Loucy (cell line): ENCODE measurements at regions not wholly inside any gene's neighbourhood (a gene's known extent, or its start where the extent isn't known, plus 50 kb on each side); places are given as distances from the start of the nearest gene placed in this dataset.

Experiments used
- H2AFZ ChIP-seq: fragments of 200-600 bp; sonication (generic); 2 replicates; pipeline ENCODE4 v1.6.0; 2016; ENCODE audit warnings: antibody characterized with exemption, mild to moderate bottlenecking, low read length, moderate library complexity
- H3F3A ChIP-seq: fragments of 200-600 bp; 2 replicates; pipeline ENCODE4 v1.6.0; 2016; ENCODE audit warnings: antibody characterized with exemption, low read depth, mild to moderate bottlenecking
- H3K27me3 ChIP-seq: fragments of 200-600 bp; sonication (generic); 2 replicates; pipeline ENCODE4 v1.6.1; 2014; ENCODE audit warnings: low read length, mild to moderate bottlenecking; ENCODE audit not compliant: insufficient read depth, poor library complexity, severe bottlenecking
- H3K36me3 ChIP-seq: fragments of 200-600 bp; sonication (generic); 2 replicates; pipeline ENCODE4 v1.6.1; 2016; ENCODE audit warnings: low read length; ENCODE audit not compliant: insufficient read depth
- H3K4me1 ChIP-seq: fragments of 200-600 bp; sonication (generic); 2 replicates; pipeline ENCODE4 v1.5.1; 2014; ENCODE audit warnings: low read length, mild to moderate bottlenecking; ENCODE audit not compliant: insufficient read depth, poor library complexity, severe bottlenecking
- H3K4me2 ChIP-seq: fragments of 200-600 bp; sonication (generic); 2 replicates; pipeline ENCODE4 v1.6.0; 2014; ENCODE audit warnings: antibody characterized with exemption, low read length, low read depth, mild to moderate bottlenecking; ENCODE audit not compliant: poor library complexity, severe bottlenecking
- H3K4me3 ChIP-seq: fragments of 200-600 bp; sonication (generic); 2 replicates; pipeline ENCODE4 v1.5.1; 2014; ENCODE audit warnings: low read length, mild to moderate bottlenecking, mixed read lengths; ENCODE audit not compliant: poor library complexity, severe bottlenecking
- H3K79me2 ChIP-seq: fragments of 200-600 bp; sonication (generic); 2 replicates; pipeline ENCODE4 v1.6.1; 2014; ENCODE audit warnings: low read length; ENCODE audit not compliant: insufficient read depth
- H3K9ac ChIP-seq: fragments of 200-600 bp; sonication (generic); 2 replicates; pipeline ENCODE4 v1.6.0; 2014; ENCODE audit warnings: mild to moderate bottlenecking, low read depth, low read length, moderate library complexity; ENCODE audit not compliant: poor library complexity, severe bottlenecking
- H3K9me2 ChIP-seq: fragments of 200-600 bp; sonication (generic); replicated peaks from 2 replicates; pipeline ENCODE4 v1.6.1; 2016; ENCODE audit warnings: low read depth, low read length, mixed read lengths
- H3K9me3 ChIP-seq: fragments of 200-600 bp; sonication (generic); 2 replicates; pipeline ENCODE4 v1.6.1; 2014; ENCODE audit warnings: mild to moderate bottlenecking, antibody characterized with exemption, low read length, low read depth; ENCODE audit not compliant: insufficient read depth
- H4K20me1 ChIP-seq: fragments of 200-600 bp; sonication (generic); 2 replicates; pipeline ENCODE4 v1.6.0; 2014; ENCODE audit warnings: antibody characterized with exemption, low read length, mild to moderate bottlenecking; ENCODE audit not compliant: insufficient read depth, poor library complexity, severe bottlenecking
- EZH2phosphoT487 ChIP-seq: fragments of 200-600 bp; IDR thresholded peaks from 2 replicates; pipeline ENCODE4 v1.6.1; 2018; ENCODE audit warnings: antibody characterized with exemption, mild to moderate bottlenecking, moderate library complexity, borderline replicate concordance
- TF ChIP-seq, protein P1 (sequence below): fragments of 200-600 bp; sonication (generic); conservative IDR thresholded peaks from 2 replicates; pipeline ENCODE4 v1.5.1; 2014; ENCODE audit warnings: mild to moderate bottlenecking, antibody characterized with exemption, low read length

DNA sequence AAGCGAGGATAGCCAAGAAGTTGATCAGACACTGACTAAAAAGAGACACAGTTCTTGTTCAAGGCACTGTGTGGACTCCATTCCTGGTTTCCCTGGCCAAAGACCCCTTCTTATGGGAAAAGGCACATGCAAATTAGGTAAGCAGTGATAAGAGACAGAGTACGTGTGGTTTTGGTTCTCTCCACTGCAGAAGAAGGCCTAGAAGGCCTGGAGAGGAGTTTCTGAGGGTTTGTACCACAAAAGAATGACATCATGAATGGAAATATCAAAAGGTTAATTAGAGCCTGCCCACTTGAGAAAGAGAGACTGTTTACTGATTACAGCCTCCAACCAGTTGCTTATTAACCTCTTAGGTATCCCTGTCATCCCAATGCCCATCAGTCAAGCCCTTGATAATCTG is 137.5 kb downstream of the ZNF365 start:
- Histone ChIP-seq H3K9ac (no peak overlapping the region), H3F3A (no peaks in the 10 kb centered on the region; the same call in 1 of the 2 replicates), H3K4me3 (no peak overlapping the region), H3K36me3 (no peaks in the 10 kb centered on the region), H3K27me3 (no peaks in the 10 kb centered on the region), H3K4me1 (no peaks in the 10 kb centered on the region), H4K20me1 (no peaks in the 10 kb centered on the region), H2AFZ (no peak overlapping the region), H3K9me2 (no peaks in the 10 kb centered on the region), H3K9me3 (no peaks in the 10 kb centered on the region), H3K79me2 (no peaks in the 10 kb centered on the region), H3K4me2 (no peak overlapping the region)
- TF ChIP-seq, protein P1, sequence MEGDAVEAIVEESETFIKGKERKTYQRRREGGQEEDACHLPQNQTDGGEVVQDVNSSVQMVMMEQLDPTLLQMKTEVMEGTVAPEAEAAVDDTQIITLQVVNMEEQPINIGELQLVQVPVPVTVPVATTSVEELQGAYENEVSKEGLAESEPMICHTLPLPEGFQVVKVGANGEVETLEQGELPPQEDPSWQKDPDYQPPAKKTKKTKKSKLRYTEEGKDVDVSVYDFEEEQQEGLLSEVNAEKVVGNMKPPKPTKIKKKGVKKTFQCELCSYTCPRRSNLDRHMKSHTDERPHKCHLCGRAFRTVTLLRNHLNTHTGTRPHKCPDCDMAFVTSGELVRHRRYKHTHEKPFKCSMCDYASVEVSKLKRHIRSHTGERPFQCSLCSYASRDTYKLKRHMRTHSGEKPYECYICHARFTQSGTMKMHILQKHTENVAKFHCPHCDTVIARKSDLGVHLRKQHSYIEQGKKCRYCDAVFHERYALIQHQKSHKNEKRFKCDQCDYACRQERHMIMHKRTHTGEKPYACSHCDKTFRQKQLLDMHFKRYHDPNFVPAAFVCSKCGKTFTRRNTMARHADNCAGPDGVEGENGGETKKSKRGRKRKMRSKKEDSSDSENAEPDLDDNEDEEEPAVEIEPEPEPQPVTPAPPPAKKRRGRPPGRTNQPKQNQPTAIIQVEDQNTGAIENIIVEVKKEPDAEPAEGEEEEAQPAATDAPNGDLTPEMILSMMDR, result no peak
- TF ChIP-seq EZH2phosphoT487, result no peak

DNA sequence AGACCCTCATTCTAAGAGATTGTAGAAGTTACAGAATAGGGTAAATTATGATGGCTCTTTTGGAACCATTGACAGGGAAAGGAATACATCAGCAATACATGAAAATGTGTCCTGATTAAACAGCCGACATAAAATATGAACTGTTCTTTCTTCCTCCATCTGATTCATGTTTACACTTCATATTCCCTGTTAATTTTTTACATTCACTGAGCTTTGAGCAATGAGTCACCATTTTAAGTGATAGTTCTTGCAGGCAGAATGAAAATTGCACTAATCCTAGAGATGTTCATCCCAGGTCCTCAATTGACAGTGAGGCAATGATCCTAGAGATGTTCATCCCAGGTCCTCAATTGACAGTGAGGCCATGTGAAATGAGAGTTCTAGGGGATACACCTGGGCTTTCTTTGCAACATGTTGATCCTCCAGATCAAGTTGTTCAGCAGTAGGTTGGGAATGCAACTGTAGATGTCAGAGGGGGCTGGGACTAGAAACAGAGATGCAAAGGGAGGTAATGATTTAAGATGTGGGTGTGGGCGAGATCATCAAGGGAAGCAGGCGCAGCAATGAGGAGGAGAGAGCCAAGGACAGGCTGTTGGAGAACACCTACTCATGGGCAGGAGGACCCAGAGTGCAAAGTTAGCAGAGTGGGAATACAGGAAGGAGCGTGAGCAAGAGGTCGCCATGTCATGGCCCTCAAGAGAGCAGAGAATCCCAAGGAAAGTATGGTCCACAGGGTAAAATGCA is 138.7 kb downstream of the ZNF365 start:
- Histone ChIP-seq H2AFZ (no peak overlapping the region), H3K79me2 (no peaks in the 10 kb centered on the region), H3K4me1 (no peaks in the 10 kb centered on the region), H3K9me3 (no peaks in the 10 kb centered on the region), H3K4me2 (no peak overlapping the region), H4K20me1 (no peaks in the 10 kb centered on the region), H3K9me2 (no peaks in the 10 kb centered on the region), H3F3A (no peaks in the 10 kb centered on the region; the same call in 1 of the 2 replicates), H3K4me3 (no peak overlapping the region), H3K9ac (no peak overlapping the region), H3K36me3 (no peaks in the 10 kb centered on the region), H3K27me3 (no peaks in the 10 kb centered on the region)
- TF ChIP-seq, protein P1, result no peak
- no peak for TF ChIP-seq EZH2phosphoT487

DNA sequence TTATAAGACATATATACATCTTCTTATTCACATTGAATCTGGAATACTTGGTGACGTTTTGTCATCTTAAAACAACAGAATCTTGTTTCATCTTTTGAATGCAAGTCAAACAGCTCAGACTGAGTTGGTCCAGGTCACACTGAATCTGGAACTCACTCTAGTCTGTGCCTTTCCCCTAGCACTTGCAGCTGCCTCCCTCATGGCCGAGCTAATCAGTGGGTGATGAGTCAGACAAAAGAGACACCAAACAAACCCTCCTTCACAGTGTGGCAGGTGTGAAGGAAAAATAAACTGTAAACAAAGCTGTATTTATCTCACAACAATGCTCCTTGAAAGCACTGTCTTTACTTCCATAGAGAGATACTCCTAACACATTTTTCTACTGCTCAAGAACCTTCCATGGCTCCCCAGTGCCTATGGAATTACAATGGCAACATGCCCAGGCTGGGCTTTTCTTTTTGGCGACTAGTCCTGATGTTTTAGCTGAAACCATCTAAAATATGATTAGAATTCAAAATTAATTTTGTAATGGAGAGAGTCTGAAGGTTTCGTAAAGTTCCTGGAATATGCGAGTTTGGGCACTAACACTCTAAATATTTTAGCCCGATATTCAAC is 140.0 kb downstream of the ZNF365 start:
- Histone ChIP-seq H3K36me3 (no peaks in the 10 kb centered on the region), H2AFZ (no peak overlapping the region), H3K9me3 (no peaks in the 10 kb centered on the region), H3K9ac (no peak overlapping the region), H3K27me3 (no peaks in the 10 kb centered on the region), H3K4me2 (no peak overlapping the region), H3K4me3 (no peak overlapping the region), H3K4me1 (no peaks in the 10 kb centered on the region), H3F3A (no peaks in the 10 kb centered on the region; the same call in 1 of the 2 replicates), H3K9me2 (no peaks in the 10 kb centered on the region), H4K20me1 (no peaks in the 10 kb centered on the region), H3K79me2 (no peaks in the 10 kb centered on the region)
- TF ChIP-seq, protein P1, result no peak
- TF ChIP-seq EZH2phosphoT487, result no peak
